GM18951 (cell line): ENCODE measurements at regions not wholly inside any gene's neighbourhood (a gene's known extent, or its start where the extent isn't known, plus 50 kb on each side); places are given as distances from the start of the nearest gene placed in this dataset.
"Not testable (repeated sequence)": the region's sequence is repeated elsewhere in the genome, so short reads cannot be mapped to it uniquely, and the experiment has no call there.

Experiments used
- POLR2A ChIP-seq: IDR thresholded peaks from 4 replicates; pipeline ENCODE4 v1.6.1; 2011; ENCODE audit warnings: mild to moderate bottlenecking; ENCODE audit not compliant: insufficient read length, insufficient read depth; ENCODE audit errors: extremely low read depth
- in situ Hi-C: fragments of 300-500 bp; cut with MboI; formaldehyde crosslinking; loops from one replicate; pipeline ENCODE4 v1.12.0; 2022; ENCODE audit warnings: low sequenced_read_pairs, mixed read lengths, inconsistent platforms; ENCODE audit not compliant: unreplicated experiment

DNA sequence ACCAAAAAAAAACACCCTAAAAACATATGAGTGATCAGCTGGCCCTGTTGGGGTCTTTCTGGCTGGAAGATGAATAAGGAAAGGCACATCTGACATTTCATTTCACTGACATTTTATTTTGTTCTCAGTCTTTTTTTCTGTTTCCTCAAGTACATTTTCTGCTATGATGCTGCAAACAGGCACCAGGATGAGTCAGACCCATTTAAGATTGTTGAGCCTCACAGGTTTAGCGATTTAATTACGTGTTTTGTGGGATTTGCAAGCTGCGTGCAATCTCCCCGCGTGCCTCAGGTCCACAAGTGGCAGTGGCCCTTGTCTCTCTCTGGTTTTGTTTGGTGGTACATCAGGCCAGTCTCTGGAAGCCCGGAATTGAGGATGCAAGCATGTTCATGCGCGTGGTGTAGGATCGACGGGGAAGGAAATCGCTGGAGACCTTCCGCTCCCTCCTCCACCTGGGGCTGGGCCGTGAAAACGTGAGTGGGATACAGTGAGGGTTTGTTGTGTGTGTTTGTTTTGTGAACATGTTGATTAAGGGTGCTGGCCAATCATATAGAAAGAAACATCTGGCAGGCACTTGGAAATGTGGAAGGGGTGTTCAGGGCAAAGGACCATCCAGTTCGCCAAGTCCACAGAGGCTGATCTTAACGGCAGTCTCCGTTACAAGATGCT, 120.2 kb upstream of the ZNF516 start:
- in situ Hi-C loops = no loop called here
- TF ChIP-seq POLR2A = no peak

DNA sequence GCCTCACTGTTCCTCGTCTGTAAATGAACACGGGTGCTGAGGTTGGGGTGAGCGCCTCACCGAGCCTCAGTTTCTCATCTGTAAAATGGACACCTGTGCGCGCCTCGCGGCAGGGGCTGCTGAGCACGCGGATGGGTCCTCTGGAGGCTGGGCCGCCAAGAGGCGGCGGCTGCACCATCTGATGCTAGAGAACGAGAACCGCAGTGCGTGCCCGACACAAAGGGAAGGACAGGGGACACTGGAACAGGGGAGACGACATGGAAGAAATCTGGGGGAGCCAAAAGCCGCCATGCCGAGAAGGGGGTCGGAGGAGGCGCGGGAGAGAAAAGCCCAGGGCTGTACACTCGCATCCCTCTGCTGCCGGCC, 118.7 kb upstream of the ZNF516 start:
- in situ Hi-C loops = no loop called here

DNA sequence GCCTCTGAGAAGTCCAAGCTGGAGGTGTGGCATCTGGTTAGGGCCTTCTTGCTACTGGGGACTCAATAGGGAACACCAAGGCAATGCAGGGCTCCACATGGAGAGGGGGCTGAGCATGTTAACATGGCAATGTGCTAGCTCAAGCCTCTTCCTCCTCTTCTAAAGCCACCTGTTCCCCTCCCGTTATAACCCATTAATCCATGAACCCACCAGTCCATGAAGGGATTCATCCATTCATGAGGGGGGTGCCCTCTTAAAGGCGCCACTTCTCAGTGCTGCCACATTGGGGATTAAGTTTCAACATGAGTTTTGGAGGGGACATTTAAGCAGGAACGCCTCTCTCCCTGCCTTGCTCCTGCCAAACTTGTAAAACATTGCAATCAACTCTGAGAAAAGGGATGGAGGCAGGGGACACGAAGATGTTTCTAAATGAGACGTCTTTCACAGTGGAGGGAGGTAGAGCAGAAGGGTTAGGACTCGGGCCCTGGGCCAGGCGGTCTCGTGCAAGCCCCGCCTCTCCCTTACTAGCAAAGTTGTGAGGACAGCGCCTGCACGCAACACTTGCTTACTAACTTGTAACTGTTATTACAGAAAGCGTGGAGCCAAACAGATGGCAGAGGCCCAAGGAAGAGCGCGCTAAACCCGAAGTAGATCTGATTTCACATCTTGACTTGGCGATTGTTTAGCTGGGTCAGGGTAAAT, 118.2 kb upstream of the ZNF516 start:
- in situ Hi-C loops = no loop called here

More for the DNA sequence above, 118.7 kb upstream of the ZNF516 start:
- no peak for TF ChIP-seq POLR2A

DNA sequence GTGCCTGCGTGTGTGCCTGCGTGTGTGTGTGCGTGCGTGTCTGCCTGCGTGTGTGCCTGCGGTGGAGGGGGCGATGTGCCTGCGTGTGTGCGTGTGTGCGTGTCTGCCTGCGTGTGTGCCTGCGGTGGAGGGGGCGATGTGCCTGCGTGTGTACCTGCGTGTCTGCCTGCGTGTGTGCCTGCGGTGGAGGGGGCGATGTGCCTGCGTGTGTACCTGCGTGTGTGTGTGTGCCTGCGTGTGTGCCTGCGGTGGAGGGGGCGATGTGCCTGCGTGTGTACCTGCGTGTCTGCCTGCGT, 116.7 kb upstream of the ZNF516 start:
- in situ Hi-C loops = not testable (repeated sequence)

More for the DNA sequence above, 118.2 kb upstream of the ZNF516 start:
- TF ChIP-seq POLR2A = no peak

DNA sequence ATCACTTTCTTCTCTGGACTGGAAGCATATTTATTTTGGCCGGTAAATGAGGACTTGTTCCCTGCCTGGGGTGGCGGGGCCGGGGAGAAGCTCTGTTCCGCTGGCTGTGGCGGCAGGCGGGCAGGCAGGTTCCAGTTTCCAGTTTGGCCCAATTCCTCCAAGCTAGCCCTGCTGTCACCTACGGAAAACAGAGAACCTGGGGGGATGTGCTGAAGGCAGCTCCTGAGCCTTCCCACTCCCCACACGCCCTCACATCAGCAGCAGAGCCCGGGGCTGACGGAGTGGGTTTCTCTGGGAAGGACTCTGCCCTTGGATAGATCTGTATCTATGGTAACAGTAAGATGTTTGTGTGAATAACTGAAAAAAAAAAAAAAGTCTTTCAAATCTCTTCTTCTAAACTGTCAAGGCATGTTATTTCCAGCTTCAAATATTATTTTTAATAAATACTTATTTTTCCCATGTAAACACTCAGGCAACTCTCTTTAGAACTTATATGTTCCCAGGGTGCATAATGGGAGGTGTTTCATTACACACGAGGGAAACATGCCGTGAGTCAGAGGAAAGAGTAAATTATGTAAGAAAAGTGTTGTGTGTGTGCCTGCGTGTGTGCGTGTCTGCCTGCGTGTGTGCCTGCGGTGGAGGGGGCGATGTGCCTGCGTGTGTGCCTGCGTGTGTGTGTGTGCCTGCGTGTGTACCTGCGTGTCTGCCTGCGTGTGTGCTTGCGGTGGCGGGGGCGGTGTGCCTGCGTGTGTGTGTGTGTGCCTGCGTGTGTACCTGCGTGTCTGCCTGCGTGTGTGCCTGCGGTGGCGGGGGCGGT, 116.1 kb upstream of the ZNF516 start:
- TF ChIP-seq POLR2A = no peak
- in situ Hi-C loops = no loop called here

DNA sequence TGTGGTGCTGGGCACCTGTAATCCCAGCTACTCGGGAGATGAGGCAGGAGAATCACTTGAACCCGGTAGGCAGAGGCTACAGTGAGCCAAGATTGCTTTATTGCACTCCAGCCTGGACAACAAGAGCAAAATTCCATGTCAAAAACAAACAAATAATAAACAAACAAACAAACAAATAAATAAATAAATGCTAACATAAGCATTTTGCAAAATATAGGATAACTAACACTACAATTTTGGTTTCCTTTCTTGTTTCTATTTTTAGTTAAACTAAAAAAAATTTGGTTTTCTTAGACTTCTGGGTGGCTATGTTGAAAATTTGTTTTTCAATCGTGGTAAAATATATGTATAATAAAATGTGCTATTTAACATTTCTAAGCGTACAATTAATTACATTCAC, 115.0 kb upstream of the ZNF516 start:
- in situ Hi-C loops = no loop called here

DNA sequence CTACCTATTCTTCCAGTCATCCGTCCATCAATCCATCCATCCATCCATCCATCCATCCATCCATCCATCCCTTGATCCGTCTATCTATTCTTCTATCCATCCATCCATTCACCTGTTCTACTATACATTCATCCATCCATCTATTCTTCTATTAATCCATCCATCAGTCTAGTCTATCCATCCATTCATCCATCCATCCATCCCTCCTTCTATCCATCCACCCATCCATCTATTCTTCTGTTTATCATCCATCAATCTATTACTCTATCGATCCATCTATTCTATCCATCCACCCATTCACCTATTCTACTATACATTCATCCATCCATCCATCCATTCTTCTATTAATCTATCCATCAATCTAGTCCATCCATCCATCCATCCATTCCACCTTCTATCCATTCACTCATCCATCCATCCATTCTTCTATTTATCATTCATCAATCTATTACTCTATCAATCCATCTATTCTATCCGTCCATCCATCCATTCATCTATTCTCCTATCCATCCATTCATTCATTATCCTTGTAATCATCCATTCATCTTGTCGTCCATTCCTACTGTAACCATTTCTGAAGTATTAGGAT, 110.4 kb upstream of the ZNF516 start:
- no peak for TF ChIP-seq POLR2A
- in situ Hi-C loops = no loop called here

More for the DNA sequence above, 115.0 kb upstream of the ZNF516 start:
- TF ChIP-seq POLR2A = no peak

DNA sequence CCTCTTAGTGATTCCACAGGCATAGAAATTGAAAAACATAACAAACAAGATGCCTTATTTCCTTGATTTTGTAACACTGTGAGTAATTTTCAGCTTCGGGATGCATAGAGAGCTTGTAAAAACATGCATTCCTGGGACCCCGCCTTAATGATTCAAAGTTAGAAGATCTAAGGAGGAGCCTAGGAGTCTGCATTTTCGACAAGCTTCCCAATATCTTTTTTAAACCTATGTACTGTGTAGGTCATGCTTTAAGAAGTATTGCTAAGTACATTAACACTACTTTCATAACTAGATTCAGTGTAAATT, 109.8 kb upstream of the ZNF516 start:
- TF ChIP-seq POLR2A = no peak
- in situ Hi-C loops = no loop called here

DNA sequence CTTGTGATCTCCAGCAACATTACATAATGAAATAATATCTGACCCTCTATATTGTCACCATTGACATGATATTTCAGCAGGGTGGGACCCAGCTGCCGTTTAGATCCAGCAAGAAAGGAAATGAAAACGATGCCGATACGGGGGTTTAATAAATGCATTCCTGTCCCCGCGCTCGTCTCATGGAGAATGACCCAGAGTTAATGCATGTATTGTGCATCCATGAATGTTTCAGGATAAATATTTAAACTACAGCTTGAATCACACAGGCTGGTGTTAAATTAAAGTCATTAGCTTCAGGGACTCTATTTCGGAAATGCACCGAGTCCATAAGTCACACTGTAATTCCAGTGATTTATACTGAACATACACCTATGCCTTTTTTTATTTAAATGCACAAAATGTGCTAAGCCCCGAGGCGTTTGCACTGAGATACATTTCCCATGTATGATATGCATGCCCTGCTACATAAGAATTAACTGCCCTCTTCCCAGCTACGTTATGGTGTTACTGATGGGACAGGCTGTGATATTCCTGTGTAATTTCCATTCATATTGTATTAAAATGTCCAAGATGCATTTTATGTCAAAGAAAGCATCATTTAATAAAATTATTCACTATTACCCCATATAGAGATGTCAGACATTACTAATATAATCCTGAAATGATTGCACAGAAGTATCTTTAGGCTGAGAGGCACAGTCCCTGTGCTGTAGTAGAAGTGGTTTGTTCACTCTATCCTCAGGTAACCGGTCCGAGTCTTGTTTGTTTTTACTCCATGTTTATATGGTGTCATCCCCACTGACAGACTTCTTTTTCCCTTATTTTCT, 109.3 kb upstream of the ZNF516 start:
- TF ChIP-seq POLR2A = no peak
- in situ Hi-C loops = no loop called here

DNA sequence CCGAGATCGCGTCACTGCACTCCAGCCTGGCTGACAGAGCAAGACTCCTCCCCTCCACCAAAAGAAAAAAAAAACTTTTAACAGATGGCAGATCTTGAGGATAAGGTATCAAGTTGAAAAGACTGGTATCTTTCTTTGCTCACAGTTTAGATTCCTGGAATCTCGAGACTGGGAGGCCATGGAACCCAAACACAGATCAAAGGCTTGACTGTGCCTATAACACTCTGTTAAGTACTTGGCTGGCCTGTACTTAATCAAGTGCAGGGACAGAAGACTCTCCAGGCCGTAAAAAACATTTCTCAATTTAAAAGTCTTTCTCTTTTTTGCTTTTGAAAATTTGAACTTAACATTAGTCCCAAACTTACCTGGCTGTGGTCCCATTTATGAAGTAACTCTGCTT, 107.1 kb upstream of the ZNF516 start:
- TF ChIP-seq POLR2A = no peak
- in situ Hi-C loops = no loop called here

DNA sequence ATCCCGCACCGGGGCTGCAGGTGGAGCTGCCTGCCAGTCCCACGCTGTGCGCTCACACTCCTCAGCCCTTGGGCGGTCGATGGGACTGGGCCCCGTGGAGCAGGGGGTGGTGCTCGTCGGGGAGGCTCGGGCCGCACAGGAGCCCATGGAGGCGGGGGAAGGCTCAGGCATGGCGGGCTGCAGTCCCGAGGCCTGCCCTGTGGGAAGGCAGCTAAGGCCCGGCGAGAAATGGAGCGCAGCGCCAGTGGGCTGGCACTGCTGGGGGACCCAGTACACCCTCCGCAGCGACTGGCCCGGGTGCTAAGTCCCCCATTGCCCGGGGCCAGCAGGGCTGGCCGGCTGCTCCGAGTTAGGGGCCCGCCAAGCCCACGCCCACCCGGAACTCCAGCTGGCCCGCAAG, 105.0 kb upstream of the ZNF516 start:
- in situ Hi-C loops = not testable (repeated sequence)

DNA sequence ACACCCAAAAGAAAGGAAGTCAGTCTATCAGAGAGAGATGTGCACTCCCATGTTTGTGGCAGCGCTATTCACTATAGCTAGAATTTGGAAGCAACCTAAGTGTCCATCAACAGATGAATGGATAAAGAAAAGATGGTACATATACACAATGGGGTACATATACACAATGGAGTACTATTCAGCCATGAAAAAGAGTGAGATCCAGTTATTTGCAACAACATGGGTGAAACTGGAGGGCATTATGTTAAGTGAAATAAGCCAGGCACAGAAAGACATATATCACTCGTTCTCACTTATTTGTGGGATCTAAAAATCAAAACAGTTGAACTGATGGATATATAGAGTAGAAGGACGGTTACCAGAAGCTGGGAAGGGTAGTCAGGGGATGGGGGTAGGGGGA, 99.9 kb upstream of the ZNF516 start:
- in situ Hi-C loops = no loop called here
- TF ChIP-seq POLR2A = no peak

DNA sequence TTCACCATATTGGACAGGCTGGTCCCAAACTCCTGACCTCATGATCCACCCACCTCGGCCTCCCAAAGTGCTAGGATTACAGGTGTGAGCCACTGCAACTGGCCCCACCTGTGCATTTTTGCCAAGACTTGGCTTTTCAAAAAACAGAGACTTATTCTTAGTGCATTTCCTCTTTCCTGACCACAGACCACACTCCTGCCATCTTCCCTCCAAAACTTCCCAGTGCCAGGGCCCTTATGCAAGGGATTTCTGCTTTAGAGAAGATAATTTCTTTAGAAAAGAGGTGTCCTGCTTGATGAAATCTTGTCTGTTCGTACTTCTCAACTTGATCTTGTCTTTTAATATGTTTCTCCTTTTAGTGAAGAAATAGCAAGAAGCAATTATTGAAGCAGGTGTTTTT, 98.8 kb upstream of the ZNF516 start:
- no peak for TF ChIP-seq POLR2A
- in situ Hi-C loops = no loop called here
